GM12891 (cell line): ENCODE measurements at regions not wholly inside any gene's neighbourhood (a gene's known extent, or its start where the extent isn't known, plus 50 kb on each side); places are given as distances from the start of the nearest gene placed in this dataset.

Experiments used
- DNase-seq: peaks from one replicate; pipeline ENCODE4 v3.0.0; 2011; ENCODE audit warnings: low spot score; ENCODE audit not compliant: insufficient read length
- FAIRE-seq: peaks from 2 replicates; lab custom pipeline; 2011; peaks lifted over from hg19 to GRCh38; lab: Jason Lieb, UNC
- PAX5 ChIP-seq: IDR thresholded peaks from 2 replicates; pipeline ENCODE4 v1.6.1; 2011; ENCODE audit warnings: low read length, moderate library complexity, mild to moderate bottlenecking; ENCODE audit not compliant: insufficient read depth, severe bottlenecking
- POLR2A ChIP-seq: IDR thresholded peaks from 2 replicates; pipeline ENCODE4 v1.6.1; 2011; ENCODE audit warnings: low read depth, low read length, control low read depth
- POLR2AphosphoS5 ChIP-seq: IDR thresholded peaks from 2 replicates; pipeline ENCODE4 v1.6.1; 2011; ENCODE audit warnings: low read depth, low read length, control low read depth
- POU2F2 ChIP-seq: IDR thresholded peaks from 2 replicates; pipeline ENCODE4 v1.6.1; 2011; ENCODE audit warnings: low read depth, mild to moderate bottlenecking, control low read depth, low read length, moderate library complexity
- SPI1 ChIP-seq: IDR thresholded peaks from 2 replicates; pipeline ENCODE4 v1.6.1; 2011; ENCODE audit warnings: low read depth, low read length, control low read depth
- TAF1 ChIP-seq: IDR thresholded peaks from 2 replicates; pipeline ENCODE4 v1.6.1; 2011; ENCODE audit warnings: low read depth, low read length, control low read depth

- TF ChIP-seq POLR2A (no peak), TAF1 (no peak), POU2F2 (no peak), SPI1 (no peak), POLR2AphosphoS5 (no peak), PAX5 (no peak)
- no peak for FAIRE-seq
- DNase-seq: no peak
Measured at GRCh38 chr9:106322706-106323245, 540.2 kb upstream of the ZNF462 start.

GRCh38 chr9:106324053-106324585 is 538.8 kb upstream of the ZNF462 start:
- DNase-seq (no peak), FAIRE-seq (no peak)
- TF ChIP-seq SPI1 (no peak), TAF1 (no peak), POLR2A (no peak), POU2F2 (no peak), PAX5 (no peak), POLR2AphosphoS5 (no peak)

GRCh38 chr9:106324591-106325280 is 538.2 kb upstream of the ZNF462 start:
- no peak for TF ChIP-seq POLR2AphosphoS5
- TF ChIP-seq PAX5: no peak
- TF ChIP-seq TAF1: no peak
- no peak for TF ChIP-seq POU2F2
- TF ChIP-seq SPI1: no peak
- no peak for TF ChIP-seq POLR2A

GRCh38 chr9:106326493-106326892 is 536.5 kb upstream of the ZNF462 start:
- DNase-seq (no peak), FAIRE-seq (no peak)
- no peak for TF ChIP-seq SPI1
- TF ChIP-seq POU2F2: no peak
- TF ChIP-seq POLR2A: no peak
- TF ChIP-seq PAX5: no peak
- TF ChIP-seq POLR2AphosphoS5: no peak
- TF ChIP-seq TAF1: no peak

More at GRCh38 chr9:106324591-106325280, 538.2 kb upstream of the ZNF462 start:
- no peak for FAIRE-seq
- DNase-seq: no peak

- DNase-seq: no peak
- TF ChIP-seq SPI1 (no peak), POU2F2 (no peak), PAX5 (no peak), POLR2AphosphoS5 (no peak), POLR2A (no peak), TAF1 (no peak)
Measured at GRCh38 chr9:106333481-106333880, 529.5 kb upstream of the ZNF462 start.

GRCh38 chr9:106334081-106334480 is 528.9 kb upstream of the ZNF462 start:
- FAIRE-seq (no peak), DNase-seq (no peak)
- TF ChIP-seq POLR2AphosphoS5: no peak
- TF ChIP-seq TAF1: no peak
- TF ChIP-seq POU2F2: no peak
- TF ChIP-seq SPI1: no peak
- no peak for TF ChIP-seq POLR2A

More at GRCh38 chr9:106333481-106333880, 529.5 kb upstream of the ZNF462 start:
- FAIRE-seq: no peak

GRCh38 chr9:106339882-106340281 is 523.1 kb upstream of the ZNF462 start:
- FAIRE-seq (no peak), DNase-seq (no peak)
- no peak for TF ChIP-seq PAX5
- TF ChIP-seq POLR2AphosphoS5: no peak
- TF ChIP-seq POLR2A: no peak
- TF ChIP-seq POU2F2: no peak
- no peak for TF ChIP-seq TAF1
- no peak for TF ChIP-seq SPI1

GRCh38 chr9:106350777-106351176 is 512.2 kb upstream of the ZNF462 start:
- no peak for TF ChIP-seq POU2F2
- no peak for TF ChIP-seq SPI1
- TF ChIP-seq PAX5: no peak
- no peak for TF ChIP-seq POLR2A
- TF ChIP-seq TAF1: no peak
- TF ChIP-seq POLR2AphosphoS5: no peak
- DNase-seq: no peak
- no peak for FAIRE-seq

GRCh38 chr9:106356924-106357323 is 506.0 kb upstream of the ZNF462 start:
- no peak for DNase-seq
- TF ChIP-seq PAX5: no peak
- no peak for TF ChIP-seq POLR2A
- TF ChIP-seq SPI1: no peak
- no peak for TF ChIP-seq POU2F2
- TF ChIP-seq POLR2AphosphoS5: no peak
- TF ChIP-seq TAF1: no peak
- FAIRE-seq: no peak

- FAIRE-seq: no peak
- no peak for DNase-seq
- TF ChIP-seq SPI1 (no peak), TAF1 (no peak), POU2F2 (no peak), POLR2A (no peak), PAX5 (no peak), POLR2AphosphoS5 (no peak)
Measured at GRCh38 chr9:106358331-106358730, 504.6 kb upstream of the ZNF462 start.
